PFSK-1 (cell line): ENCODE measurements at regions not wholly inside any gene's neighbourhood (a gene's known extent, or its start where the extent isn't known, plus 50 kb on each side); places are given as distances from the start of the nearest gene placed in this dataset.

Experiments
- POLR2AphosphoS5 ChIP-seq: IDR thresholded peaks from 2 replicates; pipeline ENCODE4 v1.6.1; 2012; ENCODE audit warnings: low read depth, mild to moderate bottlenecking, control low read depth, low read length, moderate library complexity
- TAF1 ChIP-seq: IDR thresholded peaks from 2 replicates; pipeline ENCODE4 v1.6.1; 2012; ENCODE audit warnings: low read length, control low read depth, borderline replicate concordance; ENCODE audit not compliant: insufficient read depth
- TF ChIP-seq, protein P1 (sequence below), 2 experiments: IDR thresholded peaks; 2 replicates each; pipeline versions ENCODE4 v1.6.1 to v1.8.0; 2011 to 2012; ENCODE audit warnings: low read depth in 2 of 2, low read length in 2 of 2, control low read depth in 1 of 2, inconsistent platforms in 1 of 2, mild to moderate bottlenecking in 1 of 2, moderate library complexity in 1 of 2; ENCODE audit not compliant: insufficient read depth in 1 of 2

DNA sequence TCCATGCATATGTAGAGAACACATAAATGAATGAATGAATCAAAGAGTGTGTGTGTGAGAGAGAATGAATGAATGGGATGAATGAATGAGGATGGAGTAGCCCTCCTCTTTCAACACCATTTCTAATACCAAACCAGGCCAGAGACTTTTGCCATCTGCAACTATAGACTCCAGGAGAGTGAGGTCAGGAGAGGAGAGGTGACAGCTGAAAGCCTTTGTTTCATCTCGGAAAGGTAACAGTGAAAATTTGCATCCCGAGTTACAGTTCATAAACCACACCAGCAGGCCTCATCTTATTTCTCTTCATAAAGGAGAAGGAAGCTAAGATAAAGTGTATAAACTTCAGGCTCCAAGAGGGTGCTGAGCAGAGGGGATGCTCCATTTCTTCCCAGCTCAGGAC, 255.3 kb upstream of the KLF4 start:
- TF ChIP-seq TAF1 (no peak), POLR2AphosphoS5 (no peak)
- TF ChIP-seq, protein P1, sequence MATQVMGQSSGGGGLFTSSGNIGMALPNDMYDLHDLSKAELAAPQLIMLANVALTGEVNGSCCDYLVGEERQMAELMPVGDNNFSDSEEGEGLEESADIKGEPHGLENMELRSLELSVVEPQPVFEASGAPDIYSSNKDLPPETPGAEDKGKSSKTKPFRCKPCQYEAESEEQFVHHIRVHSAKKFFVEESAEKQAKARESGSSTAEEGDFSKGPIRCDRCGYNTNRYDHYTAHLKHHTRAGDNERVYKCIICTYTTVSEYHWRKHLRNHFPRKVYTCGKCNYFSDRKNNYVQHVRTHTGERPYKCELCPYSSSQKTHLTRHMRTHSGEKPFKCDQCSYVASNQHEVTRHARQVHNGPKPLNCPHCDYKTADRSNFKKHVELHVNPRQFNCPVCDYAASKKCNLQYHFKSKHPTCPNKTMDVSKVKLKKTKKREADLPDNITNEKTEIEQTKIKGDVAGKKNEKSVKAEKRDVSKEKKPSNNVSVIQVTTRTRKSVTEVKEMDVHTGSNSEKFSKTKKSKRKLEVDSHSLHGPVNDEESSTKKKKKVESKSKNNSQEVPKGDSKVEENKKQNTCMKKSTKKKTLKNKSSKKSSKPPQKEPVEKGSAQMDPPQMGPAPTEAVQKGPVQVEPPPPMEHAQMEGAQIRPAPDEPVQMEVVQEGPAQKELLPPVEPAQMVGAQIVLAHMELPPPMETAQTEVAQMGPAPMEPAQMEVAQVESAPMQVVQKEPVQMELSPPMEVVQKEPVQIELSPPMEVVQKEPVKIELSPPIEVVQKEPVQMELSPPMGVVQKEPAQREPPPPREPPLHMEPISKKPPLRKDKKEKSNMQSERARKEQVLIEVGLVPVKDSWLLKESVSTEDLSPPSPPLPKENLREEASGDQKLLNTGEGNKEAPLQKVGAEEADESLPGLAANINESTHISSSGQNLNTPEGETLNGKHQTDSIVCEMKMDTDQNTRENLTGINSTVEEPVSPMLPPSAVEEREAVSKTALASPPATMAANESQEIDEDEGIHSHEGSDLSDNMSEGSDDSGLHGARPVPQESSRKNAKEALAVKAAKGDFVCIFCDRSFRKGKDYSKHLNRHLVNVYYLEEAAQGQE (IDR thresholded peaks at IDR 0.05; ENCODE audit: insufficient read depth in 1 of 2, low read depth in 2 of 2, low read length in 2 of 2): no peak
